CD4-positive, alpha-beta memory T cell (primary cell): ENCODE measurements at regions not wholly inside any gene's neighbourhood (a gene's known extent, or its start where the extent isn't known, plus 50 kb on each side); places are given as distances from the start of the nearest gene placed in this dataset.

ENCODE experiments used
- CTCF ChIA-PET: fragments of 350-600 bp; sonication (Branson Sonifier 250); formaldehyde crosslinking; loops from one replicate; lab custom pipeline; 2021; ENCODE audit warnings: inconsistent platforms; ENCODE audit not compliant: partially characterized antibody; lab: Charles Lee
- POLR2A ChIA-PET: fragments of 350-600 bp; sonication (Branson Sonifier 250); formaldehyde crosslinking; loops from one replicate; lab custom pipeline; 2021; ENCODE audit not compliant: partially characterized antibody; lab: Charles Lee
- DNase-seq, 5 donors: peaks; one replicate each; pipeline versions ENCODE4 v3.0.0 to v3.0.0-alpha.2; 2020 to 2022; ENCODE audit warnings: mixed read lengths in 1 of 5
- H3K27ac ChIP-seq: one replicate; pipeline ENCODE4 v1.7.0; 2013; ENCODE audit warnings: low read depth, low read length
- H3K27me3 ChIP-seq: 2 replicates; pipeline ENCODE4 v1.7.0; 2013; ENCODE audit warnings: mild to moderate bottlenecking, low read length, moderate library complexity; ENCODE audit not compliant: insufficient read depth
- H3K36me3 ChIP-seq: 2 replicates; pipeline ENCODE4 v1.7.0; 2013; ENCODE audit warnings: mild to moderate bottlenecking, low read length, moderate library complexity; ENCODE audit not compliant: insufficient read depth
- H3K4me1 ChIP-seq: 2 replicates; pipeline ENCODE4 v1.7.0; 2013; ENCODE audit warnings: mild to moderate bottlenecking, low read length, moderate library complexity; ENCODE audit not compliant: insufficient read depth
- H3K4me3 ChIP-seq, 2 donors: one replicate each; pipeline ENCODE4 v1.7.0; 2013; ENCODE audit warnings: low read length in 2 of 2, mild to moderate bottlenecking in 1 of 2
- H3K9me3 ChIP-seq, 2 donors: one replicate each; pipeline ENCODE4 v1.7.0; 2013; ENCODE audit warnings: low read length in 2 of 2, control low read depth in 1 of 2; ENCODE audit not compliant: control insufficient read depth in 1 of 2
- H3K27ac Mint-ChIP-seq, 7 donors: one replicate each; pipeline ENCODE4 v1.8.0; 2020 to 2021; ENCODE audit warnings: mixed read lengths in 7 of 7, mild to moderate bottlenecking in 6 of 7, inconsistent platforms in 3 of 7, moderate library complexity in 3 of 7
- H3K27me3 Mint-ChIP-seq, 2 donors: one replicate each; pipeline ENCODE4 v1.8.0; 2020 to 2021; ENCODE audit warnings: mixed read lengths in 2 of 2
- H3K36me3 Mint-ChIP-seq, 2 donors: one replicate each; pipeline ENCODE4 v1.8.0; 2020 to 2021; ENCODE audit warnings: mixed read lengths in 2 of 2, inconsistent platforms in 1 of 2, mild to moderate bottlenecking in 1 of 2
- H3K4me1 Mint-ChIP-seq, 4 donors: one replicate each; pipeline ENCODE4 v1.8.0; 2020 to 2021; ENCODE audit warnings: mixed read lengths in 4 of 4, mild to moderate bottlenecking in 1 of 4
- H3K4me3 Mint-ChIP-seq, 8 donors: one replicate each; pipeline ENCODE4 v1.8.0; 2020 to 2021; ENCODE audit warnings: mixed read lengths in 8 of 8, mild to moderate bottlenecking in 7 of 8, moderate library complexity in 6 of 8, inconsistent platforms in 3 of 8
- H3K9me3 Mint-ChIP-seq, 8 donors: one replicate each; pipeline ENCODE4 v1.8.0; 2020 to 2021; ENCODE audit warnings: mixed read lengths in 8 of 8, mild to moderate bottlenecking in 5 of 8, inconsistent platforms in 3 of 8, moderate library complexity in 1 of 8
- intact Hi-C: fragments of 100-400 bp; cut with micrococcal nuclease; formaldehyde crosslinking; loops from one replicate; pipeline ENCODE4 v1.15.1; 2023

DNA sequence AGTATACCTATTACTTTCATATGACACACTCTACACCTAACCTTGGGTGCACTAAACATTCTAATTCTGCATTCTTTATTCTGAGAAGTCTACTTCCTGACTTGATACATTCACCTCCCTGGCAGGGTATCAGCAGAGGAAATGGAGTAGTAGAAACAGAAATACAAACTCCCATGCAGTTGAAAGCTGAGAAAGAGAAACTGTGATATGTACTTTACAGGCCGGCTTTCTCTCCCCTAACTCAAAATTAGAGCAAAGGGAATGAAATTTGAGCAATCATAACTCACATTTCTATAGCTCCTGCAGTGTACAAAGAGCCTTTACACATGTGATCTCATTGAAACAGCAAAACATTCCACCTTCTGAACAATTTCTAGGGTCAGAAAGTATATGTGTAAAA, 135.5 kb upstream of the COL8A1 start:
- H3K4me1 ChIP-seq: no peaks in the 10 kb centered on the region
- Mint-ChIP-seq H3K36me3 (no peaks in the 10 kb centered on the region), H3K4me3 (no peak overlapping the region), H3K27ac (peak overlapping the region in 1 of 7 donors; percentile 12), H3K9me3 (no peaks in the 10 kb centered on the region), H3K4me1 (peaks cover 0 to 3% (median 0%) of the 10 kb centered on the region in 4 donors), H3K27me3 (no peaks in the 10 kb centered on the region)
- intact Hi-C loops: no loop called here
- no peak overlapping the region for H3K27ac ChIP-seq
- no peaks in the 10 kb centered on the region for H3K36me3 ChIP-seq
- H3K4me3 ChIP-seq: no peak overlapping the region
- ChIA-PET CTCF (no interaction called here), POLR2A (no interaction called here)
- no peak for DNase-seq
- no peaks in the 10 kb centered on the region for H3K9me3 ChIP-seq
- H3K27me3 ChIP-seq: no peaks in the 10 kb centered on the region

DNA sequence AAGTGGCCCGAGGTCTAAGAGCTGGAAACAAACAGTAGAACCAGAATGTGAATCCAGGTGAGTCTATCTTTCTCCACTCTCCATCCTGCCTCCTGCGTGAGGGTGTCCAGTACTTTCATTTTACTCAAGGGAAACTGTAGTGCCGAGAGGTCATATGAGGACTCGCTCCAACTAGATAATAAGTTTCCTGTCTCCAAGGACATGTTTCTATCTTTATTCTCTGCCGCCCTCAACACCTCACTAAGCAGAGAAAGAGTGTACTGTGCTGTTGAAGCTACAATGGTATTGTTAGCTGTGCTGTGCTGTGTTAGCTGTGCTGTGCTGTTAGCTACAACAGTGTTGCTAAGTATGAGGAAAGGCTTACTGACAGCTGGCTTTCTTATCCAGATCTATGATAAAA, 137.9 kb upstream of the COL8A1 start:
- no peaks in the 10 kb centered on the region for H3K27me3 Mint-ChIP-seq
- DNase-seq: no peak
- Histone ChIP-seq H3K36me3 (no peaks in the 10 kb centered on the region), H3K4me1 (no peaks in the 10 kb centered on the region), H3K27ac (no peak overlapping the region), H3K4me3 (no peak overlapping the region), H3K27me3 (no peaks in the 10 kb centered on the region), H3K9me3 (no peaks in the 10 kb centered on the region)
- ChIA-PET POLR2A (no interaction called here), CTCF (no interaction called here)
- no peaks in the 10 kb centered on the region for H3K4me1 Mint-ChIP-seq
- no peak overlapping the region for H3K4me3 Mint-ChIP-seq
- H3K9me3 Mint-ChIP-seq: no peaks in the 10 kb centered on the region
- intact Hi-C loops: no loop called here
- H3K27ac Mint-ChIP-seq: no peak overlapping the region
- H3K36me3 Mint-ChIP-seq: no peaks in the 10 kb centered on the region

DNA sequence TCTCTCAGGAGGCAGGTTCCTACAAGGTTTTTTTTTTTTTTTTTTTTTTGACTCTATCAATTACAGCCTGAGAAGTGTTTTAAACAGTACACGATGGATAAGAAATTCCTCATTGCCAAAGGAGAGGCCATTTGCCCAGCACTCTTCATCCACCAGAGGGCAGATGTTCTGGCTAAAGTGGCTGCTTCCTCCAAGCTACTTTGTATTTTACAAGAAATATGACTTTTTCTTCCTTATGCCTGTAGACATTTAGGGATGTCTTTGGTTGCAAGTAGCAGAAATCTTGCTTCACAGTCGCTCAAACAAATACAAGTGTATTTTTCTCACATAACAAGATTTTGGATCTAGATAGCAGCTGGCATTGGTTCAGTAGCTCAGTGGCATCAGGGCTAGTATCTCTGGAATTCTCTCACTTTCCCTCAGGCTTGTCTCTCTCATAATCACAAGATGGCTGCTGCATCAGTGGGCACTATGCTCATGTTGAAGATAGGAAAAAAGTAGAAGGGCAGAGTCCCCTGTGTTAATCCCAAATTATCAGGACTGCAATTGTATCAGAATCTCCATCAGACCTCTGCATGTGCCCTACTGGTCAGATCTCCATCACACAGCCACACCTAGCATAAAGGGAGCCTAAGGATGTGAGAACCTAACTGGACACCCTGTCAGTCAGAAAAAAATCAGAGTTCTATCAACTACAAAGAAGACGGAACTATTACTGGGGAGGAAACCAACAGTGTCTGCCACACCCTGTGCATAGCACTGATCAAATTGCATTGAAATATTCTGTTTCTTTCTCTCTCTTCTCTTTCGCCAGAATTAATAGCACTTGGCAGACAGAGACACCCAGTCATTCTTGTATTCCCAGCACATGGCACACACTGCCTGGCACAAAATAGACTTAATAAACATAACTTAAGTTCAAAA, 138.9 kb upstream of the COL8A1 start:
- Mint-ChIP-seq H3K9me3 (peaks cover 0 to 2% (median 0%) of the 10 kb centered on the region in 8 donors), H3K27me3 (no peaks in the 10 kb centered on the region), H3K27ac (no peak overlapping the region), H3K36me3 (no peaks in the 10 kb centered on the region), H3K4me1 (no peaks in the 10 kb centered on the region), H3K4me3 (no peak overlapping the region)
- no peaks in the 10 kb centered on the region for H3K27me3 ChIP-seq
- no peaks in the 10 kb centered on the region for H3K4me1 ChIP-seq
- H3K4me3 ChIP-seq: no peak overlapping the region
- intact Hi-C loops: no loop called here
- no peak overlapping the region for H3K27ac ChIP-seq
- DNase-seq: no peak
- POLR2A ChIA-PET: no interaction called here
- no peaks in the 10 kb centered on the region for H3K36me3 ChIP-seq
- no peaks in the 10 kb centered on the region for H3K9me3 ChIP-seq
- CTCF ChIA-PET: no interaction called here

DNA sequence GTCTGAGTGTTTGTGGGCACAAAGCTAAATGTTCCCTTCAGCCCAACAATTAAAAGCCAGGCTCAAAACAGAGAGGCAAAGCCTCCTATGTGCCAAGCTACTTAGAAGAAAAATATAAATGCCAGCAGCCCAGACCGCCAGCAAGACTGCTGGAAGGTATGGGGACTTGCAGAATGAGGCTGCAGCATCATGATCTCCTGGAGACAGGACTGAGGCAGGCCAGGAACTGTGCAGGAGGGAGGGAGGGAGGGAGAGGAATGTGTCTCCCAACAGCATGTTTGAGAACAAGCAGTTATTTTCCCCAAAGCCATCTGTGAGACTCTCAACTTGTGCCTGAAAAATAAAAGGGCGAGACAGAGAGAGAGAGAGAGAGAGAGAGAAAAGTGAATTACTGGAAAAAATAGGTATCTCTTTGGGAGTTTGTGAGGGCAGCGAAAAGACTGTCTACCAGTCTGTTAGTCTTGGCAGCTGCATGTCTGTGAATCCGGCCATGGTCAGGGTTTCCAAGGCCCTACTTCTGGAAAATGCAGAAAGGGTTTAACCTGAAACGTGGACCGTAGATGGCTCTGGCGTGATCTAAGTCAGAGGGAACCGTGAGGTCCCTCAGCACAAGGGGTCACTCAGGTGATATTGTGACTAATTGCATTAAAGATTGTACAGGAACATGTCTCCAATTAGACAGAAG, 139.7 kb upstream of the COL8A1 start:
- Histone ChIP-seq H3K27ac (no peak overlapping the region), H3K9me3 (no peaks in the 10 kb centered on the region), H3K4me1 (no peaks in the 10 kb centered on the region), H3K36me3 (no peaks in the 10 kb centered on the region), H3K27me3 (no peaks in the 10 kb centered on the region), H3K4me3 (no peak overlapping the region)
- no peak overlapping the region for H3K27ac Mint-ChIP-seq
- no peak overlapping the region for H3K4me3 Mint-ChIP-seq
- peaks cover 0 to 4% (median 0%) of the 10 kb centered on the region in 8 donors for H3K9me3 Mint-ChIP-seq
- H3K27me3 Mint-ChIP-seq: no peaks in the 10 kb centered on the region
- intact Hi-C loops: no loop called here
- CTCF ChIA-PET: no interaction called here
- H3K4me1 Mint-ChIP-seq: no peaks in the 10 kb centered on the region
- no peak for DNase-seq
- POLR2A ChIA-PET: no interaction called here
- H3K36me3 Mint-ChIP-seq: no peaks in the 10 kb centered on the region

DNA sequence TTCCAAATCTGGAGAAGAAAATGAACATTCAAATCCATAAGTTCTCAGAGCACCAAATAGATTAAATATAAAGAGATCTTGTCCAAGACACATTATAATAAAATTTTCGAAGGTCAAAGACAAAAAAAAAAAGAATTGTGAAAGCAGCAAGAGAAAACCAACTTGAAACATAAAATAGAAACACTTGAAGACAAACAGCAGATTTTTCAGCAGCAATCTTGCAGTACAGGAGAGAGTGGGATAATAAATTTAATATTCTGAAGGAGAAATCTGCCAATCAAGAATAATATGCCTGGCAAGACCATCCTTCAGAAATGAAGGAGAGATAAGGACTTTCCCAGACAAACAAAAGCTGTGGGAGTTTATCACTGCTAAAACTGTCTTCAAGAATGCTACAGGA, 150.5 kb upstream of the COL8A1 start:
- Histone ChIP-seq H3K27ac (no peak overlapping the region), H3K36me3 (no peaks in the 10 kb centered on the region), H3K4me3 (no peak overlapping the region), H3K9me3 (no peaks in the 10 kb centered on the region), H3K27me3 (no peaks in the 10 kb centered on the region), H3K4me1 (no peaks in the 10 kb centered on the region)
- intact Hi-C loops: no loop called here
- no peaks in the 10 kb centered on the region for H3K4me1 Mint-ChIP-seq
- no peaks in the 10 kb centered on the region for H3K36me3 Mint-ChIP-seq
- ChIA-PET CTCF (no interaction called here), POLR2A (no interaction called here)
- H3K27me3 Mint-ChIP-seq: no peaks in the 10 kb centered on the region
- H3K27ac Mint-ChIP-seq: no peak overlapping the region
- no peak overlapping the region for H3K4me3 Mint-ChIP-seq
- H3K9me3 Mint-ChIP-seq: peaks cover 2 to 30% (median 16%) of the 10 kb centered on the region in 8 donors
- no peak for DNase-seq

DNA sequence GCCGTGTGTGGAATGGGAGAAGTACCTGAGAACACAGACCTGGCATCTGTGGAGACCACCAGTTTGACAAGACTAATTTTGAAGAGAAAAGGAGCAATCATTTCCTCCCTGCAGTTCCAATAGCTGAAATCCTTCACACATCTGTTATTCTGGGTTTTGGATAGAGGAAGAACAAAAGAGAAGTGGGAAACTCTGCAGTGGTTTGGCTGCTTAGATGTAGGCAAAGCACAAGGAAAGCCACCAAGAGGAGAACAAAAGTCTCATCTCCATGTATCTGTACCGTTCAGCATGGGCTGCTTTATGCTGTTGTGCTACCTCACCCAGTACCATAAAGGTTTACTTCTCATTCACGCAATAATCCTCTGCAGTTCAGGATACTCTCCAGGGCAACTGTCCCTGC, 153.1 kb upstream of the COL8A1 start:
- H3K4me3 Mint-ChIP-seq: no peak overlapping the region
- CTCF ChIA-PET: no interaction called here
- Histone ChIP-seq H3K27me3 (no peaks in the 10 kb centered on the region), H3K4me1 (no peaks in the 10 kb centered on the region), H3K27ac (no peak overlapping the region), H3K4me3 (no peak overlapping the region), H3K36me3 (no peaks in the 10 kb centered on the region), H3K9me3 (no peaks in the 10 kb centered on the region)
- intact Hi-C loops: no loop called here
- H3K27ac Mint-ChIP-seq: no peak overlapping the region
- POLR2A ChIA-PET: no interaction called here
- H3K9me3 Mint-ChIP-seq: peaks cover 2 to 28% (median 14%) of the 10 kb centered on the region in 8 donors
- no peaks in the 10 kb centered on the region for H3K4me1 Mint-ChIP-seq
- no peaks in the 10 kb centered on the region for H3K27me3 Mint-ChIP-seq
- H3K36me3 Mint-ChIP-seq: no peaks in the 10 kb centered on the region
- DNase-seq: no peak

DNA sequence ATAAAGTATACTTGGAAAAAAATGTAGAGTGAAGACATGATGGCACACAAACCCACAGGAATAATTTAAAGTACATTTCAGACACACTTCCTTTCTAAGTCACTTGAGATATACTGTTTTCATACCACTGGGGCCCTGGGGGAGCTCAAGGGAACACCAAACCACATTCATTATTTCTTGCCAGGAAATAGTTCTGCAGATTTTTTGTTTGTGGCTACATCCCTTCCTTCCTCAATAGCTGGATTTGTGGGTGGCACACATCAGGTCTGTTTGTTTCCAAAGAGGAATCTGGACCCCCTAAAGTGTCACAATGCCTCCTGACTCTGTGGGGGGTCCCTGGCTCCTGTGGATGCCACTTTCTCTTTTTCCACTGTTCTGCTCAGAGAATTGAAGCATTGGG, 153.5 kb upstream of the COL8A1 start:
- POLR2A ChIA-PET: no interaction called here
- H3K4me3 Mint-ChIP-seq: no peak overlapping the region
- no peak overlapping the region for H3K27ac Mint-ChIP-seq
- intact Hi-C loops: no loop called here
- no peaks in the 10 kb centered on the region for H3K27me3 ChIP-seq
- H3K9me3 Mint-ChIP-seq: peaks cover 2 to 28% (median 14%) of the 10 kb centered on the region in 8 donors
- H3K4me3 ChIP-seq: no peak overlapping the region
- no peaks in the 10 kb centered on the region for H3K9me3 ChIP-seq
- no peaks in the 10 kb centered on the region for H3K4me1 Mint-ChIP-seq
- CTCF ChIA-PET: no interaction called here
- no peak for DNase-seq
- H3K4me1 ChIP-seq: no peaks in the 10 kb centered on the region
- no peaks in the 10 kb centered on the region for H3K27me3 Mint-ChIP-seq
- no peak overlapping the region for H3K27ac ChIP-seq
- no peaks in the 10 kb centered on the region for H3K36me3 ChIP-seq
- no peaks in the 10 kb centered on the region for H3K36me3 Mint-ChIP-seq
